SU-DHL-6 (cell line): ENCODE measurements at regions not wholly inside any gene's neighbourhood (a gene's known extent, or its start where the extent isn't known, plus 50 kb on each side); places are given as distances from the start of the nearest gene placed in this dataset.

Experiments
- EZH2phosphoT487 ChIP-seq: fragments of 200-600 bp; sonication (generic), shearing (Covaris generic); conservative IDR thresholded peaks from 2 replicates; pipeline ENCODE4 v1.6.1; 2018; ENCODE audit warnings: mild to moderate bottlenecking, antibody characterized with exemption, low read length, moderate library complexity, mixed read lengths
- TF ChIP-seq, protein P1 (sequence below): fragments of 200-600 bp; sonication (generic); IDR thresholded peaks from one replicate; pipeline ENCODE4 v1.5.1; 2017; ENCODE audit warnings: antibody characterized with exemption, mild to moderate bottlenecking, low read length, moderate library complexity; ENCODE audit not compliant: insufficient read depth, poor library complexity, severe bottlenecking

DNA sequence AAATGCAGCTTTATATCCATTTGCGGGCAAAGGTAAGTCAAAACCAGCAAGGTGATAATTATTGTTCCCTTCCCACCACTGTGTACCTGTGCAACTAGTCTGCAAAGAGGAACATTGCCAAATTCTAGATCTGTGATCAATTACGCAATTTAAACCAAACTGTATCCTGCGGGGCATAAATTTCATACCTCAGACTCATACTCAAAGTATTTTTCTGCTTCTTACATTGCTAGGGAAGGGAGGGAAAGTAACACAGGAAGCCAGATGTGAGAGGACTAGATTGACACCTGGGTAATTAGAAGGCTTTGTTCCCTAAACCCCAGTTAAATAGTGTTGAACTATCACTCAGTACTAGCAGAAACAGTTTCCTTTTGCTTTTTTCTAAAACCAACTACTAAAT lies 240.2 kb upstream of the ZNF608 start:
- TF ChIP-seq, protein P1, sequence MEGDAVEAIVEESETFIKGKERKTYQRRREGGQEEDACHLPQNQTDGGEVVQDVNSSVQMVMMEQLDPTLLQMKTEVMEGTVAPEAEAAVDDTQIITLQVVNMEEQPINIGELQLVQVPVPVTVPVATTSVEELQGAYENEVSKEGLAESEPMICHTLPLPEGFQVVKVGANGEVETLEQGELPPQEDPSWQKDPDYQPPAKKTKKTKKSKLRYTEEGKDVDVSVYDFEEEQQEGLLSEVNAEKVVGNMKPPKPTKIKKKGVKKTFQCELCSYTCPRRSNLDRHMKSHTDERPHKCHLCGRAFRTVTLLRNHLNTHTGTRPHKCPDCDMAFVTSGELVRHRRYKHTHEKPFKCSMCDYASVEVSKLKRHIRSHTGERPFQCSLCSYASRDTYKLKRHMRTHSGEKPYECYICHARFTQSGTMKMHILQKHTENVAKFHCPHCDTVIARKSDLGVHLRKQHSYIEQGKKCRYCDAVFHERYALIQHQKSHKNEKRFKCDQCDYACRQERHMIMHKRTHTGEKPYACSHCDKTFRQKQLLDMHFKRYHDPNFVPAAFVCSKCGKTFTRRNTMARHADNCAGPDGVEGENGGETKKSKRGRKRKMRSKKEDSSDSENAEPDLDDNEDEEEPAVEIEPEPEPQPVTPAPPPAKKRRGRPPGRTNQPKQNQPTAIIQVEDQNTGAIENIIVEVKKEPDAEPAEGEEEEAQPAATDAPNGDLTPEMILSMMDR, result no peak
- TF ChIP-seq EZH2phosphoT487, result no peak
